ENCODE measurements at regions not wholly inside any gene's neighbourhood (a gene's known extent, or its start where the extent isn't known, plus 50 kb on each side); places are given as distances from the start of the nearest gene placed in this dataset.

GRCh38 chr2:180828756-180829155, 151.6 kb upstream of the UBE2E3 start:
- TF ChIP-seq EZH2 (IDR thresholded peaks at IDR 0.05; ENCODE audit: borderline replicate concordance, insufficient read depth, low read length, poor library complexity, severe bottlenecking) (no peak), RAD21 (conservative IDR thresholded peaks at IDR 0.05) (no peak), CTCF (IDR thresholded peaks at IDR 0.05; ENCODE audit: poor library complexity, severe bottlenecking) (no peak), POLR2AphosphoS5 (IDR thresholded peaks at IDR 0.05) (no peak)

All from neural cell (in vitro differentiated cells).